CD14-positive monocyte (primary cell): ENCODE measurements at regions not wholly inside any gene's neighbourhood (a gene's known extent, or its start where the extent isn't known, plus 50 kb on each side); places are given as distances from the start of the nearest gene placed in this dataset.

Source experiments
- DNase-seq, 3 donors: peaks; one replicate each; pipeline ENCODE4 v3.0.0-alpha.2; 2011 to 2022
- H2AFZ ChIP-seq: 2 replicates; pipeline ENCODE4 v1.6.0; 2012; ENCODE audit warnings: mild to moderate bottlenecking, low read depth, low read length, inconsistent platforms; ENCODE audit not compliant: insufficient read depth, poor library complexity, severe bottlenecking
- H3K27ac ChIP-seq, 2 donors: 1 replicate in 1 of 2; 2 replicates in 1 of 2; pipeline ENCODE4 v1.5.1; 2012 to 2013; ENCODE audit warnings: low read length in 2 of 2, control low read depth in 1 of 2, inconsistent platforms in 1 of 2, low read depth in 1 of 2, mild to moderate bottlenecking in 1 of 2
- H3K27me3 ChIP-seq, 2 donors: one replicate each; pipeline versions ENCODE4 v1.6.0 to v1.6.1; 2011 to 2013; ENCODE audit warnings: low read length in 2 of 2; ENCODE audit not compliant: control insufficient read depth in 2 of 2, insufficient read depth in 2 of 2
- H3K36me3 ChIP-seq, 2 donors: replicated peaks in 1 of 2; 1 replicate in 1 of 2; 2 replicates in 1 of 2; pipeline versions ENCODE4 v1.5.1 to v1.6.1; 2012 to 2013; ENCODE audit warnings: low read length in 2 of 2, control low read depth in 1 of 2, inconsistent platforms in 1 of 2, mild to moderate bottlenecking in 1 of 2; ENCODE audit not compliant: insufficient read depth in 2 of 2, control insufficient read depth in 1 of 2
- H3K4me1 ChIP-seq, 2 donors: 1 replicate in 1 of 2; 2 replicates in 1 of 2; pipeline versions ENCODE4 v1.5.1 to v1.6.1; 2012 to 2013; ENCODE audit warnings: low read length in 2 of 2, control low read depth in 1 of 2, inconsistent platforms in 1 of 2, mild to moderate bottlenecking in 1 of 2, moderate library complexity in 1 of 2; ENCODE audit not compliant: insufficient read depth in 2 of 2, control insufficient read depth in 1 of 2
- H3K4me2 ChIP-seq: replicated peaks from 2 replicates; pipeline ENCODE3; 2012; ENCODE audit warnings: low read length, moderate library complexity, mild to moderate bottlenecking; ENCODE audit not compliant: poor library complexity, severe bottlenecking; ENCODE audit errors: extremely low read depth
- H3K4me3 ChIP-seq, 3 experiments: fragments of 200-600 bp in 1 of 3; sonication (generic) in 1 of 3; replicated peaks in 1 of 3; 1 replicate in 2 of 3; 2 replicates in 1 of 3; pipeline ENCODE4 v1.5.1; 2011 to 2013; ENCODE audit warnings: low read length in 3 of 3, mild to moderate bottlenecking in 3 of 3, control low read depth in 2 of 3, low read depth in 2 of 3, inconsistent platforms in 1 of 3, moderate library complexity in 1 of 3
- H3K79me2 ChIP-seq: 2 replicates; pipeline ENCODE4 v1.6.0; 2012; ENCODE audit warnings: mild to moderate bottlenecking, control low read depth, inconsistent platforms, low read length, moderate library complexity; ENCODE audit not compliant: insufficient read depth
- H3K9ac ChIP-seq: 2 replicates; pipeline ENCODE4 v1.6.0; 2017; ENCODE audit warnings: low read length, mild to moderate bottlenecking; ENCODE audit not compliant: insufficient read depth, poor library complexity, severe bottlenecking
- H3K9me3 ChIP-seq, 2 donors: replicated peaks in 1 of 2; 1 replicate in 1 of 2; 2 replicates in 1 of 2; pipeline versions ENCODE4 v1.5.1 to v1.6.1; 2012 to 2013; ENCODE audit warnings: low read length in 2 of 2, control low read depth in 1 of 2; ENCODE audit not compliant: control insufficient read depth in 1 of 2, insufficient read depth in 1 of 2
- H4K20me1 ChIP-seq: 2 replicates; pipeline ENCODE4 v1.6.0; 2012; ENCODE audit warnings: mild to moderate bottlenecking, low read length, control low read depth, moderate library complexity; ENCODE audit not compliant: insufficient read depth
- H3K27ac Mint-ChIP-seq, 7 donors: one replicate each; pipeline ENCODE4 v1.8.0; 2020; ENCODE audit warnings: mild to moderate bottlenecking in 7 of 7, mixed read lengths in 7 of 7, moderate library complexity in 6 of 7, inconsistent platforms in 2 of 7
- H3K27me3 Mint-ChIP-seq, 3 donors: one replicate each; pipeline ENCODE4 v1.8.0; 2021 to 2022; ENCODE audit warnings: low read depth in 3 of 3, mild to moderate bottlenecking in 3 of 3, mixed read lengths in 3 of 3, moderate library complexity in 3 of 3, inconsistent platforms in 1 of 3
- H3K36me3 Mint-ChIP-seq, 2 donors: one replicate each; pipeline ENCODE4 v1.8.0; 2020; ENCODE audit warnings: mixed read lengths in 2 of 2, inconsistent platforms in 1 of 2, mild to moderate bottlenecking in 1 of 2
- H3K4me1 Mint-ChIP-seq: one replicate; pipeline ENCODE4 v1.8.0; 2020; ENCODE audit warnings: mild to moderate bottlenecking, mixed read lengths
- H3K4me3 Mint-ChIP-seq, 2 donors: one replicate each; pipeline ENCODE4 v1.8.0; 2020; ENCODE audit warnings: mild to moderate bottlenecking in 2 of 2, mixed read lengths in 2 of 2, moderate library complexity in 1 of 2
- H3K9me3 Mint-ChIP-seq, 7 donors: one replicate each; pipeline ENCODE4 v1.8.0; 2020 to 2022; ENCODE audit warnings: mixed read lengths in 7 of 7, mild to moderate bottlenecking in 6 of 7, moderate library complexity in 6 of 7, inconsistent platforms in 2 of 7
- WGBS: methylation state at CpG from one replicate; pipeline ENCODE4 v1.1.5; 2013; ENCODE audit warnings: missing lambda C conversion rate; ENCODE audit not compliant: insufficient coverage; 5-methylcytosine and 5-hydroxymethylcytosine counted together
- intact Hi-C, 2 donors: fragments of 100-400 bp; cut with micrococcal nuclease; formaldehyde crosslinking; loops; one replicate each; pipeline versions ENCODE4 v1.15.0 to v1.15.1; 2023
- TF ChIP-seq, protein P1 (sequence below): fragments of 200-600 bp; IDR thresholded peaks from one replicate; pipeline ENCODE4 v1.8.0; 2022; ENCODE audit warnings: antibody characterized with exemption, mild to moderate bottlenecking

DNA sequence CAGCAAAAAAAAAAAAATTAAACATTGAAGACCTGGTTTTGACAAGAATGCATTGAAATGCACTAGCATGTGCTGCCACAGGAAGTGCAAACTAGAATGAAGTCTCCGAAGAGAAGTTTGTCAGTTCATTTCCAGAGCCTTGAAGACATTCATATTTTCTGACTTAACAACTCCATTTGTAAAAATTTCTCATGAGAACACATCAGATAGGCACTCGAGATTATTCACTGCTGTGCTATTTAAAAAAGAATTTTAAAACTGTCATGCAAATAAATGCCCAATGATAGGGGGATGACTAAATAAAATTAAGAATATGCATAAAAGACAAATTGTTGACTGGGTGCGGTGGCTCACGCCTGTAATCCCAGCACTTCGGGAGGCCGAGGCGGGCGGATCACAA is 394.6 kb upstream of the JARID2 start:
- no peaks in the 10 kb centered on the region for H3K27me3 ChIP-seq
- H3K27ac Mint-ChIP-seq: no peak overlapping the region
- no peak overlapping the region for H2AFZ ChIP-seq
- no peak overlapping the region for H3K4me2 ChIP-seq
- no peaks in the 10 kb centered on the region for H3K79me2 ChIP-seq
- no peaks in the 10 kb centered on the region for H3K4me1 ChIP-seq
- H3K4me3 ChIP-seq: no peak overlapping the region
- no peak overlapping the region for H3K27ac ChIP-seq
- TF ChIP-seq, protein P1, sequence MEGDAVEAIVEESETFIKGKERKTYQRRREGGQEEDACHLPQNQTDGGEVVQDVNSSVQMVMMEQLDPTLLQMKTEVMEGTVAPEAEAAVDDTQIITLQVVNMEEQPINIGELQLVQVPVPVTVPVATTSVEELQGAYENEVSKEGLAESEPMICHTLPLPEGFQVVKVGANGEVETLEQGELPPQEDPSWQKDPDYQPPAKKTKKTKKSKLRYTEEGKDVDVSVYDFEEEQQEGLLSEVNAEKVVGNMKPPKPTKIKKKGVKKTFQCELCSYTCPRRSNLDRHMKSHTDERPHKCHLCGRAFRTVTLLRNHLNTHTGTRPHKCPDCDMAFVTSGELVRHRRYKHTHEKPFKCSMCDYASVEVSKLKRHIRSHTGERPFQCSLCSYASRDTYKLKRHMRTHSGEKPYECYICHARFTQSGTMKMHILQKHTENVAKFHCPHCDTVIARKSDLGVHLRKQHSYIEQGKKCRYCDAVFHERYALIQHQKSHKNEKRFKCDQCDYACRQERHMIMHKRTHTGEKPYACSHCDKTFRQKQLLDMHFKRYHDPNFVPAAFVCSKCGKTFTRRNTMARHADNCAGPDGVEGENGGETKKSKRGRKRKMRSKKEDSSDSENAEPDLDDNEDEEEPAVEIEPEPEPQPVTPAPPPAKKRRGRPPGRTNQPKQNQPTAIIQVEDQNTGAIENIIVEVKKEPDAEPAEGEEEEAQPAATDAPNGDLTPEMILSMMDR: no peak
- no peak overlapping the region for H3K4me3 Mint-ChIP-seq
- H3K9me3 Mint-ChIP-seq: no peaks in the 10 kb centered on the region
- peaks cover 3% of the 10 kb centered on the region for H3K4me1 Mint-ChIP-seq
- no peaks in the 10 kb centered on the region for H4K20me1 ChIP-seq
- no peaks in the 10 kb centered on the region for H3K9me3 ChIP-seq
- 43% methylated on average over 1 of the region's 8 CpGs for WGBS
- no peak overlapping the region for H3K9ac ChIP-seq
- no peak for DNase-seq
- peaks cover 0 to 3% of the 10 kb centered on the region in 2 donors for H3K36me3 Mint-ChIP-seq
- H3K36me3 ChIP-seq: no peaks in the 10 kb centered on the region
- intact Hi-C loops: no loop called here
- H3K27me3 Mint-ChIP-seq: peaks cover 0 to 3% (median 0%) of the 10 kb centered on the region in 3 donors

- WGBS: no CpG with 5 or more reads among the region's 5 CpGs
- no peak overlapping the region for H3K4me3 ChIP-seq
- H3K4me1 ChIP-seq: peaks cover 6 to 7% of the 10 kb centered on the region in 2 donors
These were observed 393.5 kb upstream of the JARID2 start for GRCh38 chr6:14852375-14852774.

More at GRCh38 chr6:14852375-14852774, 393.5 kb upstream of the JARID2 start:
- Mint-ChIP-seq H3K27me3 (peaks cover 0 to 3% (median 0%) of the 10 kb centered on the region in 3 donors), H3K4me3 (no peak overlapping the region), H3K4me1 (peaks cover 11% of the 10 kb centered on the region), H3K27ac (no peak overlapping the region), H3K9me3 (peaks cover 0 to 2% (median 0%) of the 10 kb centered on the region in 7 donors), H3K36me3 (peaks cover 3 to 4% of the 10 kb centered on the region in 2 donors)
- no peaks in the 10 kb centered on the region for H3K27me3 ChIP-seq
- H3K79me2 ChIP-seq: no peaks in the 10 kb centered on the region
- H2AFZ ChIP-seq: no peak overlapping the region
- TF ChIP-seq, protein P1: no peak
- no peak for DNase-seq
- no peak overlapping the region for H3K27ac ChIP-seq
- H4K20me1 ChIP-seq: no peaks in the 10 kb centered on the region
- no peaks in the 10 kb centered on the region for H3K9me3 ChIP-seq
- no peaks in the 10 kb centered on the region for H3K36me3 ChIP-seq
- intact Hi-C loops: no loop called here
- H3K4me2 ChIP-seq: no peak overlapping the region
- no peak overlapping the region for H3K9ac ChIP-seq
